Stimulated activated CD4-positive, alpha-beta T cell treated with anti-CD3 and anti-CD28 coated beads, Interleukin-15, amount 100 ng/mL, for 24 hours (primary cell): ENCODE measurements at regions not wholly inside any gene's neighbourhood (a gene's known extent, or its start where the extent isn't known, plus 50 kb on each side); places are given as distances from the start of the nearest gene placed in this dataset.
A peak's percentile ranks its signal among the peaks of the same experiment; 100 is the strongest.
"Not testable (repeated sequence)": the region's sequence is repeated elsewhere in the genome, so short reads cannot be mapped to it uniquely, and the experiment has no call there.

Experiments used
- DNase-seq: peaks from one replicate; pipeline ENCODE4 v3.0.0-alpha.2; 2020

DNA sequence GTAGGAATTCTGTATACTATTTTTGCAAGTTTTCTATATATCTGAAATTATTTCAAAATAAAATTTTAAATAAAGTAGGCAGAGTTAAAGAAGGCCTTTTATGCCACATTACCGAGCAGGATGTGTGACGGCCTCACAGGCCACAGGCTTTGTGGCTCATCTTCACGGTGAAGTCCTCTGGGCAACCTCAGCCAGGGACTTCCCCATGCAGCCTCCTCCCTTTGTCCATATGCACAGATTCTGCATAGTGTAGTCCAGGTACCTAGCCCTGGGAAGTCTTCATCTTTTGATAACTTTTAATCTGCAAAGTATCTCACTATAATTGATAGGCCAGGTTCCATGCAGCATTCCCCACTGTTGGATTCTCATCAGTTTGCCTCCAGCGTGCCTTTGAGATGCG lies 62.8 kb downstream of the ARHGAP11B start:
- not testable (repeated sequence) for DNase-seq

DNA sequence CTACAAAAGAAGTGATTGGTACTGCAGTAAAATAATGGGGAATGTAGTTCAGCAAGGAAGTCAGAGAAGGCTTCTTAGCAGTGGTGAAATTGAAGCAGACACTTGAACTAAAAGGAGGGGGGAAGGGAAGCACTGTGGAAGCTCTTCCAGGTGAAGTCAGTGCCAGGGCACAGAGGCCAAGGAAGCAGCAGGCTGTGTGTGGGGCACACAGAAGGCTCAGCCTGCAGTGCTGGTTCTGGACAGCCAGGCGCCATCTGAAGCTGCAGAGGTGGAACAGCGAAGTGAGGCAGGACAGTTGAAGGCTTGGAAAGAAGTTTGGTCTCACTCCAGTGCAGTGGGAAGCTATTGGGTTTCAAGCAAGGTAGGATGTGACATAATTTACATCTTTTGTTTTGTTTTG lies 64.2 kb downstream of the ARHGAP11B start:
- not testable (repeated sequence) for DNase-seq

- DNase-seq: not testable (repeated sequence)
These were observed 69.9 kb downstream of the ARHGAP11B start for GRCh38 chr15:30695811-30696210.

- DNase-seq: not testable (repeated sequence)
These were observed 70.7 kb downstream of the ARHGAP11B start for GRCh38 chr15:30696439-30697314.

DNA sequence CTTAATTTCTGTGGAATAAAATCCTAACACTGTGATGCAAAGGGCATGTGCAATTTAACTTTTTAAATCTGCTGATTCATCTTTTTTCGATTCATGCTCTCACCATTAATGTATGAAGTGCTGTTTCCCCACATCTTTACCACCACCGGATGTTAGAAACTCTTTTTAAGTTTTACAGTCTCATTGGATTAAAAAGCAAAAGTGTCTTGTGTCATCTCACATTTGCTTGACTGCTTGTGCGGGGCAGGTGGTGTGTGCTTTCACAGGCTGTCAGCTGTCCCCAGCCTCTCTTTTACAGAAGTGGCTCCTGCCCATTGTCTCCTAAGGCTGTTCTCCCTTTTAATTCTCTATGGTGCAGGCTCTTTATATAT lies 71.4 kb downstream of the ARHGAP11B start:
- not testable (repeated sequence) for DNase-seq

- not testable (repeated sequence) for DNase-seq
These were observed 74.2 kb downstream of the ARHGAP11B start for GRCh38 chr15:30700006-30700597.

DNA sequence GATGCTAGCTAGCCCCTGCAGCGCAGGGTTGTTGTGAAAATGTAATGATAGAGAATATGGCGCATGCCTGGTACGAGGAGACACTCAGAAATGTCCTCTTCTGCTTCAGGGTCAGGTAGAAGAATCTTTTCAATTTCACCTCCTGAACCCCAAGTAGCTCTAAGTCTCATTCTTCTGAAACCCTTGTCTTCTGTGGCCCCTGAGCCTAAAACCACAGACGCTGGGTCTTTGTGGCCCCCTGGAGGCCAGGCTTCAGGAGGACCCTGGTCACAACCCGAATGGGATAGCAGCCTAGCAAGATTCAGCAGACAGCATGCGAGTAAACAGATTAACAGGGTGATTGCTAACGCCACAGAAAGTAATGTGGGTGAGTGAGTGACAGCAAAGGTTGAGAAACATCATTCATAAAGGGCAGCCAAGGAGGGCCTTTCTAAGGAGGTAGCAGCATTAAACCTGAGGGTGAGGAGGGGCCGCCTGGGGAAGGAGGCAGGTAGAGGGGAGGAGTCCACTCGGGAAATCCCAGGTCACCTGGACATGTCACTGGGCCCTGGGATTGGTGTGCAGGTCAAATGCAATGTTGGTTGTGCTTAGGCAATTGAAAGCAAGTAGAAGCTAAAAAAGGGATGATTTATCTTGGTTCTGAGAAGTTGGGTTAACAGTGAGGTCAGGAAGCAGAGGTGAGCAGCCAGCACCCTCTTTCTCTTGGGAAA lies 82.2 kb downstream of the ARHGAP11B start:
- not testable (repeated sequence) for DNase-seq

DNA sequence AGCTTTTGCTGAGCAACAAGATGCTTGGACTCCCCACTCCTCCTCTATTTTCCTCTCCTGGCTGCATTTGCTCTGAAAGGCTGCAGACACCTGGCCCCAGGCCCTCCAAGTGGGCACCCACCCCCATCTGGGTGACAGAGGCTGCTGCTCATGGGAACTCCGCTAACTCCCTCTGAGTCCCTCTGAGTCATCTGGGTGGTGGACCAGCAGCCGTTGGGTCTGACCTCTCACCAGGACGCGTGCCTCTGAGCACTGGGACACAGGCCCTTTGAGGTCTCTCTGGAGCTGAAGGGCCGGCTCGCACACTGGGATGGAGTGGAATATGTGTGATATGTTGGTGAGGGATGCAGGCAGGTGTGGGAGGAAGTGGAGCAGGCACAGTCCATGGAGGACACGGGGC lies 82.9 kb downstream of the ARHGAP11B start:
- DNase-seq: not testable (repeated sequence)

DNA sequence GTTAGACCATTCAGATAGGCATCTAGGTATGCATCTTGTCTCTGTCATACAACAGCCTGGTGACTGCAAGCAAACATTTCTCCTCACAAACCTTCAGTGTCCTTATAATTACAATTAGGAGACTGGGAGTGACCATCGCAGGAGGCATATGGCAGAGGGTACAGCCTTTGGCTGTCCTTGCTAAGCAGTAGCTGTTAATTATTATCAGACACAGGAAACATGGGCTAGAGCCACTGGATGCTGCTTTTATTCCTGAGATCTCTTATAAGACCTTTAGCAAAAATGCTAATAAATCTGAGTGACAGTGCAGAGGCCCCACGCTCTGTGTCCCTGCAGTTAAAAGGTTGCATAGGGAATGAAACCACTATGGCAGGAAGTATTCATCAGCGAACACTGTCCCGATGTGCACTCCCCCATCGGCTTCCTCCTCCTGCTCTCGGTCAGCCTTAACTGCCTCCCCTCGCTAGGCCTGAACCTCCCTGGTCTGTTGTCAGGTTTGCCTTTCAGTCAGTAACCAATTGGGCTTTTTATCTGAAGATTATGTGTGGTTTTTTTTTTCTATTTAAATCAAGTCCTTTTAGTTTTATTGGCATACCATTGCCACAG lies 92.2 kb downstream of the ARHGAP11B start:
- DNase-seq: not testable (repeated sequence)

DNA sequence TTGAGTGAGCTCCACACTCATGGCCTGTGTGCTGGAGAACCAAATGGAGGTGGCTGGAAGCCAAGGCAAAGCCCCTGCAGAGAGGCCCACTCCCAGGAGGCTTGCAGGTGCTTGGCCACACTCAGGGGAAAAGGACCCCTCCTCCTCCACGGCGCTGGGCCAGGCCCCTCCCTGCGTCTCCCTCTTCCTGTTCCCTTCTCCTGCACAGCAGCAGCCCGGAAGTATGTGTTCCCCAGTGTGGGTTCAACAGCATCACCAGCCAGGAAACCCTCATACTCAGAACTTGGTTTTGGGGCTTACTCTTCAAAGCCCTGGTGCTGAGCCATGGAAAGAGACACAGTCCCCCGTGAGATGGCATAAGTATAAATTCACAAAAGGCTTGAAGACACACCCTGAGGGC lies 93.4 kb downstream of the ARHGAP11B start:
- DNase-seq: not testable (repeated sequence)

GRCh38 chr15:30720825-30721224 lies 94.9 kb downstream of the ARHGAP11B start:
- DNase-seq: not testable (repeated sequence)

- not testable (repeated sequence) for DNase-seq
These were observed 95.6 kb downstream of the ARHGAP11B start for GRCh38 chr15:30721529-30721928.

- DNase-seq: not testable (repeated sequence)
These were observed 97.7 kb downstream of the ARHGAP11B start for GRCh38 chr15:30723540-30724175.

- DNase-seq: not testable (repeated sequence)
These were observed 104.1 kb downstream of the ARHGAP11B start for GRCh38 chr15:30729880-30730590.

GRCh38 chr15:30730633-30731032 lies 104.7 kb downstream of the ARHGAP11B start:
- DNase-seq: not testable (repeated sequence)

GRCh38 chr15:30732100-30732499 lies 106.2 kb downstream of the ARHGAP11B start:
- not testable (repeated sequence) for DNase-seq

- DNase-seq: not testable (repeated sequence)
These were observed 110.1 kb downstream of the ARHGAP11B start for GRCh38 chr15:30735884-30736564.

DNA sequence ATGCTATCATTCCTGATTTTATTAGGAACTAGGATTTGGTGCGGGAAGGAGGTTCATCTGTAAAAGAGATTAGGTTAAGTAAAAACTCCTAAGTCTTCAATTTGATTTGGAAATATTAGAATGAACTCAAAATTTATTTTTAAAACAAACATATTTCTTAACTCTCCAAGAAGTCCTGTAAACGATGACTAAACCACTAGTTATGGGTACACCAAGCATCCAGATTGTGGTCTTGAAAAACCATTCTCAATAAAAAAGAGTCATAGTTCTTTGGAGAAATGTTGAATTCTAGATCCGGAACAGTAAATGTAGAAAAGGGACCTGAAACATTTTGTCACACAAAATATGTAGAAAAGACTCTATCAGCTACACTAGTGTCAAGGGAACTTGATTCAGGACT lies 116.9 kb downstream of the ARHGAP11B start:
- not testable (repeated sequence) for DNase-seq

- DNase-seq: not testable (repeated sequence)
These were observed 123.1 kb downstream of the ARHGAP11B start for GRCh38 chr15:30749048-30749447.

DNA sequence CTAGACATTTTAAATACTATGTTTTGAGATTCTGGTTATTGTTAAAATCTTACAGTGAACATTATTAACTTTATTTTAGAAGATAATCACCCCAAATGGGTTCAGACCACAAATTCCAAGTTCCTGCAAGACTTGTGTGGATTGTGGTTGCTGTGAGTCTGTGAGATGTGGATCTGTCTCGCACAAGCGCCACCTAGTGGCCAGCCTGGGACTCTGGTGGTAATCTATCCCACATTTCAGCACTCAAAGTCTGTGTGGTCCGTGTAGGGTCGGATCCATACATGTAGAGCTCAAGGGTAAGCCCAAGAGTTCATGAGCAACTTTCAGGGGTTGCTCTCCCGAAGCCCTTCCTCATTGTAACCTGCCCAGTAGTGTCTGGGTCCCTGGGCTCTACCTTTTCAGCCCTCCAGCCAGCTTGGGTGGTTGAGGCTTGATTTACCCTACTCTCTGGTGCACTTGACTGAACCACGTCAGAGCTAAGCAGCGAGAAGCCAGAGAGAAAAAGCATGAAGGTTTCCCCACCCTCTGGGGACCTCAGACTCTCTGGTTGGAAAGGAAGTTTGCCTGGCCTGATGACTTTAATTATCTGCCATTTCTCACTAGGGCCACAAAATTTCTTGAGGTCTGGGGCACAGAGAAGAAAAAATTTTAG lies 129.2 kb downstream of the ARHGAP11B start:
- DNase-seq: peak; percentile 73

- not testable (repeated sequence) for DNase-seq
These were observed 134.7 kb downstream of the ARHGAP11B start for GRCh38 chr15:30760633-30761032.
